ENCODE measurements at regions not wholly inside any gene's neighbourhood (a gene's known extent, or its start where the extent isn't known, plus 50 kb on each side); places are given as distances from the start of the nearest gene placed in this dataset.

DNA sequence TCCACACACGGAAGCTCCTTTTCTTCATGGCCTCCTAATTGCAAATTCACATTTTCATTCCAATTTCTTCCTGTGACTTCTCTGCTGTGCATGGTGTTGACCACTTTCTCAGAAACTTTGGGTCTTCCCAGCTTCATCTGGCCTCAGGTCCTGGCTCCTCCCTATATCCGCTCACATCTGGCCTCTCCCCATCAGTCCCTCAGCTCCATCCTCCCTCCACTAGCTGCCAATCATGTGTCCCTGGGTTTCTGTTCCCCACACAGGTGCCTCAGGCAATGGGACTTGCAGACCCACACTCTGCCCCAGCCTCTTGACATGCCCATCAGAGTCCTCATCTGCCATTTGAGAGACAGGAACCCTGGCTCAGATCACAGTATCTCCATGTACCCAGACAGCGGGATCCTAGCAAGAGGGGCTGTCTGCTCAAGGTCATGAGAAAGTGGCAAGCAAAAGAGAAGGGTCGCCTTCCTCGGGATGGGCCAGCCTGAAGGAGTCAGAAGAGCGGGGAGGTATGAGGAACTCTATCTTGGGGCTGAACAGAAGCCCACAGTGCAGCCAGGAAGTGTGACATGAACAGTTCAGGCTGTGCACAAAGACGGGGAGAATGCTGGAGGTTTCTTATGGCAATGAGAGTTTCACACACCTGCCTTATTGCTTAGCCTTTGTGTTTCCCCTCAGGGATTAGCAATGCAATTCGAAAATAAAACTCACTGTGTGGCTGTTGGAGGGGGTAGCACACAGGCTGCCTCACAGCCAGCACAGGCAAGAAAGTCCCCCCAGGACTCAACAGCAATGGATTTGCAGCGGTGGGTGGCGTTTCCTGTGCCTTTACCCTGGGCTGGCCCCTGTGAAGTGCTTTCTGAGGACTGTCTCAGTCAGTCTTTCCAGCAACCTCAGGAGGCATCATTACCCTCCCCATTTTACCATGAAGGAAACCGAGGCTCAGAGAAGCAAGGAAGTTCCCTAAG, 69.5 kb downstream of the COPS8 start:
- TF ChIP-seq EZH2 (IDR thresholded peaks at IDR 0.05) (no peak), POLR2AphosphoS5 (IDR thresholded peaks at IDR 0.05; ENCODE audit: borderline replicate concordance, low read depth, low read length) (no peak)

Data from SK-N-MC (cell line).